Esophagus muscularis mucosa (tissue), 4 donors: ENCODE measurements at regions not wholly inside any gene's neighbourhood (a gene's known extent, or its start where the extent isn't known, plus 50 kb on each side); places are given as distances from the start of the nearest gene placed in this dataset.

ENCODE experiments used
- CTCF ChIP-seq, 3 experiments: fragments of 200-600 bp in 2 of 3; fragments of 450-650 bp in 1 of 3; sonication (generic) in 2 of 3; IDR thresholded peaks; one replicate each; pipeline ENCODE4 v1.5.1; 2017 to 2019; ENCODE audit warnings: antibody characterized with exemption in 3 of 3, mild to moderate bottlenecking in 2 of 3, moderate library complexity in 1 of 3
- EP300 ChIP-seq: sonication (generic); formaldehyde crosslinking; IDR thresholded peaks from one replicate; pipeline ENCODE4 v1.6.1; 2017; ENCODE audit warnings: antibody characterized with exemption
- POLR2A ChIP-seq: fragments of 450-650 bp; IDR thresholded peaks from one replicate; pipeline ENCODE4 v1.6.1; 2017; ENCODE audit warnings: antibody characterized with exemption, moderate library complexity, mild to moderate bottlenecking, low read depth

DNA sequence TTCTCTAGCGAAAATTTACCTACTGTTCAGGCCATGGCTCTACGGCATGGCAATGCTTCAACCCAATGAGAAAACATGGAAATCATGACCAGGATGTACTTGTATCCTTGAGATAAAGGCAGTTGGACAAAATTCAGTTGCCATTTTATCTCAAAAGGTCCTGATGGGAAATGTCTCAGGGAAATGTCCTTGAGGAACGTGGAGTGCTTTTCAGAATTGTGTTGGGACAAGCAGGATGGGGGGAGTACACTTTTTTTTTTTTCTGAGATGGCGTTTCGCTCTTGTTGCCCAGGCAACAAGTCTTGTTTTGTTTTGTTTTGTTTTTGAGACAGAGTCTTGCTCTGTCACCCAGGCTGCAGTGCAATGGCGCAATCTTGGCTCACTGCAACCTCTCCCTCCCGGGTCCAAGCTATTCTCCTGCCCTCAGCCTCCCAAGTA is 86.8 kb upstream of the EIF5 start:
- TF ChIP-seq CTCF (IDR thresholded peaks at IDR 0.05) (no peak), POLR2A (no peak), EP300 (no peak)
